ENCODE measurements at regions not wholly inside any gene's neighbourhood (a gene's known extent, or its start where the extent isn't known, plus 50 kb on each side); places are given as distances from the start of the nearest gene placed in this dataset.

- DNase-seq (ENCODE audit: low spot score) = no peak
Observed at GRCh38 chr6:95357380-95358020, 219.8 kb upstream of the MANEA start.

GRCh38 chr6:95364016-95364604 is 213.2 kb upstream of the MANEA start:
- DNase-seq (ENCODE audit: low spot score) = peak; percentile 30

DNA sequence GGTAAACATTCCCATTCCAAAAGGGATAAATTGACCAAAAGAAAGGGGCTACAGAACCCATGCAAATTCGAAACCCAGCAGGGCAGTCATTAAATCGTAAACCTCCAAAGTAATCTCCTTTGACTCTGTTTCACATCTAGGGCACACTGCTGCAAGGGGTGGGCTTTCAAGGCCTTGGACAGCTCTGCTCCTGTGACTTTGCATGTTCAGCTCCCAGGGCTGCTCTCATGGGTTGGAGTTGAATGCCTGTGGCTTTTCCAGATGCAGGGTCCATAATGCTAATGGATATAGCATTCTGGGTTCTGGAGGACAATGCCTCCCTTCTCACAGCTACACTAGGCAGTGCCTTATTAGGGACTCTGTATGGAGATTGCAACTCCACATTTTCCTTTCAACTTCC is 211.9 kb upstream of the MANEA start:
- no peak for DNase-seq (ENCODE audit: low spot score)

GRCh38 chr6:95366414-95366813 is 210.9 kb upstream of the MANEA start:
- no peak for DNase-seq (ENCODE audit: low spot score)

DNA sequence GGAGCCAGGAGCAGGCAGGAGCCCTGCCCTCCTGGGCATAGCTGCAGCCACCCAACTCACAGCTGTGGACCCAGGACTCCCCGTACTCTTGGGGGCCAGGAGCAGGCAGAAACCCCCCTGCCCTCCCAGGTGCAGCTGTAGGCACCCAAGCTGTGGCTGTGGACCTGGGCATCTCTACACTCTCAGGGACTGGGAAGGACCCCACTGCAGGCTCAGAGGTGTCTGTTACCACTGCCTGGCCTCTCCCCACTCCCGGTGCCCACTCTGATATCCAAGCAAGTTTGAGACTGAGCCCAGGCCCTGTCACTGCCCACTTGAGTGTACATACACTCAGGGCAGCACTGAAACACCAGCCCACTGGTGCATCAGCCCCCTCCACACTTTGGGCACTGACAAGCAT is 193.5 kb upstream of the MANEA start:
- DNase-seq (ENCODE audit: low spot score) = no peak

- DNase-seq (ENCODE audit: low spot score) = no peak
Observed at GRCh38 chr6:95384988-95385387, 192.3 kb upstream of the MANEA start.

DNA sequence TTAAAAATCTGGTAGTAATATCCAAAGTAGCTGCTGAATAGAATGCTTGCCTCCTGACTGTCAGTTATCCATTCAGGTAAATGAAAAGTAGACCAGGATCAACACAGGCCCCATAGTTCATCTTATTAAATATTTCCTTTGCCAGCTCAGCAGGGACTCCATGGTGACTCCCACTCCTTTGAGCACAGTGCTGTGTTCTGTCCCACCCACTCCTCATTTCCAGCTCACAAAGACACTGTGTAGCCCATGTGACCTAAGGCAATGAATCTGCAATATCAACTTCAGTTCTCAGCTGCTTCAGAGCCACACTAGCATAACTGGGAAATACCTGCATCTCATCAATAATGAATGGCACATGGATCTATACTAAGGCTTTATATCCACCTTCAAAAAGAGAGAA is 189.5 kb upstream of the MANEA start:
- peak; percentile 63 for DNase-seq (ENCODE audit: low spot score)

- DNase-seq (ENCODE audit: low spot score) = no peak
Observed at GRCh38 chr6:95404777-95405176, 172.6 kb upstream of the MANEA start.

GRCh38 chr6:95408111-95408510 is 169.2 kb upstream of the MANEA start:
- DNase-seq (ENCODE audit: low spot score) = no peak

- DNase-seq (ENCODE audit: low spot score) = no peak
Observed at GRCh38 chr6:95410168-95410567, 167.2 kb upstream of the MANEA start.

GRCh38 chr6:95413789-95414188 is 163.5 kb upstream of the MANEA start:
- DNase-seq (ENCODE audit: low spot score) = no peak

GRCh38 chr6:95417856-95418255 is 159.5 kb upstream of the MANEA start:
- no peak for DNase-seq (ENCODE audit: low spot score)

DNA sequence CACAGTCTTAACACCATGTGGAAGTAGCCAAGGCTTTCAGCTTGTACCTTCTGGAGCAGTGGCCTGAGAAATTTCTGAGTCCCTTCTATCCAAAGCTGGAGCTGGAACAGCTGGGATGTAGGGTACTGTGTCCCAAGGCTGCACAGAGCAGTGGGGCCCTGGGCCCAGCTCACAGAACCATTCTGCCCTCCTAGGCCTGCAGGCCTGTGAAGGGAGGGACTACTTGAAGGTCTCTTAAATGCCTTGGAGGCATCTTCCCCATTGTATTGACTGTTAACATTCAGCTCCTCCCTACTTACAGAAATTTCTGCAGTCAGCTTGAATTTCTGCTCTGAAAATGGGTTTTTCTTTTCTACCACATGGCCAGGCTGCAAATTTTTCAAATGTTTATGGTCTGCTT is 156.5 kb upstream of the MANEA start:
- no peak for DNase-seq (ENCODE audit: low spot score)

DNA sequence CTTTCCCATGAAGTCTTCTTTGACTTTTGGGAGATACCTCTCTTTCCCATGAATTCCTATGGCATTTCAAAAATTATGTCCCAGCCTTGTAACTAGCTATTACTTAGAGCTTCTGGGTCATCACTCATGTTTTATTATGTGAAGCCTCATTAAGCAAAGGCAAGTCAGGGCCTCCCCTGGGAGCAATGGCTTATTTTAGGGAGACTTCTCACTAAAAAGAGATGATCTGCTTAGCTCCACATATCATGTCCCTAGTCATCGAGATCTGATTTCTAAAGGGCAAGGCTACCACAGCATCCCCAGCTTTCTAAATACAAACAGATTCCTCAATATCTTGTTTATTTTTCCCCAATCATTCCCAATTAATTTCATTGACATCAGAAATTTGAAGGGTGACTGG is 154.0 kb upstream of the MANEA start:
- DNase-seq (ENCODE audit: low spot score) = no peak

DNA sequence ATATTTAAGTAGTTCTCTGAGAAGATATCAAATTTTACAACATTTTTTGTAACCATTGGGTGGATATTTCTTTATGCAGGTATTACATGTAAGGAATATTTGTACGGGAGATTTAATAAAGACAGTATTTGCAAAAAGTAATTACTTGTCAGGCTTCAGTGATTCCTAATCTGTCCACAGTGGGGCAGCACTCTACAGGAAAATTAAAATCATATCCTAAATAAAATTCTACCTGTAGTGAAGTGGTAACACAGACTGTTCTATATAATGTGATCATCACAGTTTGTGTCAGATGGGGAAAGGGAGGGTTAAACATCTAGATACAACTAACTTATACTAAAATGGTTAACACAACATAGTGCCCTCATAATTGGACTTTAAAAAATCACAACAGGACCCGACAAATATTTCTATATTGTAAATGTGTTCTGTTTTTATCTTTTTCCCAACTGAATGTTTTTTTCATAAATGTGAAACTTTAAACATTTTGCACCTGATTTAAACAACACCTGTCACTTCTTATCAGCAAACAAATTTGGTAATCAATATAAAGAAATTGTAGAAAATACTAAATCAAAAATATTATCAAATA is 145.6 kb upstream of the MANEA start:
- DNase-seq (ENCODE audit: low spot score) = peak; percentile 43

DNA sequence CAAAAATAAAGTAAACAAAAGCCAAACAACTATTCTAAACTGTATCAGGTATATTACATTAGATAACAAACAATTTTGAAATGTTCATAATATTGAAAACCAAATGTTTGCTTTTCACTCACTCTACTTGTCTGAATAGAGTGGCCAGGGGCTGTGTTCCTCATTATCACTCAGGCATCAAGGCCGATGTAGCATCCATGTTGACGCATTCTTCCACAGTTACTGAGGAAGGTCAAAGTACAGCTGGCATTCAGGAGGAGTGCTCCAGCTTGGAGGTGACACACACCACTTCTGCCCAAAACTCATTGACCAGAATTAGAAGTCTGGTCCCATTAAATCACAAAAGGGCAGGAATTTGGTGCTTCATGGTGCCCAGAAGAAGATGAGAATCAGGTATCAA is 137.6 kb upstream of the MANEA start:
- no peak for DNase-seq (ENCODE audit: low spot score)

DNA sequence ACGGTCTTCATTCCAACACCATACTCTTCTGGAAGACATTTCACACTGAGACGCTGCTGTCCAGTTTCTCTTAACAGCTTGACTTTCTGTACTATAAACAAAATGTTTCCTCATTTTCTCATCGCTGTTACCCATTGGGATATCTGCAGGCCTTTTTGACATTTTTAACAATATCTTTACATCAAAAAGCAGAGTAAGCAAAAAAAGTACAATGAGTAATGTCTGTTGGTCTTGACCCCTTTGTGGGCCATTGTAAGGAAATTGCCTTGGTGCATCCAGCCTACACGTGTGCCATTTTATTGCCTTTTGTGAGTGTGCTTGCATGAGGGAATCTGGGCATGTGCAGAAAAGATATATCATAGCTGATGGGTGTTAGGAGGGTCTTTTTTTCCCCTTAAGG is 129.1 kb upstream of the MANEA start:
- no peak for DNase-seq (ENCODE audit: low spot score)

DNA sequence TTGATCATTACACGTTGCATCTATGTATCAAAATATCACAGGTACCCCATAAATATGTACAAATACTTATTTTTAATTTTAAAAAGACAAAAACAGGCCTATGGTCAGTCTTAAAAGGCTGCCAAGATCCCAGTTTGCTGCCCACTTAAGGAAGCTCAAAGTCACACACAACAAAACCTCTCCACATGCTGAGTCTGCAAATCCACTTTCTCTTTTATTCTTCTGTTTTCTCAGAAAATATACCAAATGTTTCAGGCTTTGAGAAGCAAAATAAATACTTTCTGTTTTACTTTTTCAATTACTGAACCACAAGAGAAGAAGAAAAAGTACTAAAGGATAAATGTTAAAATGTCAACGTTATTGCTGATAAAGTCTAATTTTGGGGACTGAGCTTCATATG is 107.8 kb upstream of the MANEA start:
- DNase-seq (ENCODE audit: low spot score) = no peak

GRCh38 chr6:95478941-95479340 is 98.4 kb upstream of the MANEA start:
- DNase-seq (ENCODE audit: low spot score) = no peak

DNA sequence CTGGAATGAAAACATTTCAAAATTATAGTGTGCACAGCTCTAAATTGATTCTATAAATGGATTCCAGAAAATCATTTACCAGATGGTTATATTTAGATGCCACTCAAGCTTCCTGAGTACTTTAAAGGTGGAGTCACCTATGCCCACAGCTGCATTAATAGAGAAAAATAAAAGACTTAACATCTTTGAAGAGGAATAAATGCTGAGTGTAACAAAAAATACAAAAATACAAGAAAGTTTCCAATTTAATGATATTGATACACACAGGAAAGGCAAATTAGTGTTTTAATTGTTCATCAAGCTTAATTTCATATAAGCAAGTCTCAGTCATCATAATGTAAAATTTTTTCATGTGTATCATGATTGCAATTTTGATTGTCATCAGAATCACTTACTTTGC is 89.5 kb upstream of the MANEA start:
- DNase-seq (ENCODE audit: low spot score) = no peak

- DNase-seq (ENCODE audit: low spot score) = no peak
Observed at GRCh38 chr6:95489185-95489863, 88.0 kb upstream of the MANEA start.

- no peak for DNase-seq (ENCODE audit: low spot score)
Observed at GRCh38 chr6:95496769-95497426, 80.4 kb upstream of the MANEA start.
